ENCODE measurements at regions not wholly inside any gene's neighbourhood (a gene's known extent, or its start where the extent isn't known, plus 50 kb on each side); places are given as distances from the start of the nearest gene placed in this dataset.
A peak's percentile ranks its signal among the peaks of the same experiment; 100 is the strongest.
"Not testable (repeated sequence)": the region's sequence is repeated elsewhere in the genome, so short reads cannot be mapped to it uniquely, and the experiment has no call there.

GRCh38 chr4:42284030-42284429 lies 113.3 kb upstream of the SHISA3 start:
- no peak overlapping the region for H4K91ac ChIP-seq (ENCODE audit: insufficient read length, low read depth, low read length)
- no peak overlapping the region for H3K4me2 ChIP-seq (ENCODE audit: insufficient read depth, insufficient read length, low read length)
- no peak overlapping the region for H3K4me3 Mint-ChIP-seq
- H3K36me3 Mint-ChIP-seq (ENCODE audit: insufficient read depth in 1 of 3, low read depth in 3 of 3), result peaks cover 2 to 37% (median 29%) of the 10 kb centered on the region in 3 experiments; a peak in 5 of 7 replicates
- H3K27ac ChIP-seq (ENCODE audit: insufficient read length, low read depth, low read length), result no peak overlapping the region
- no peak overlapping the region for H4K8ac ChIP-seq (replicated peaks; ENCODE audit: insufficient read length, low read depth, low read length)
- no peak overlapping the region for H2AFZ ChIP-seq (ENCODE audit: low read length)
- H3K18ac ChIP-seq (ENCODE audit: insufficient read length, low read depth, low read length), result no peak overlapping the region
- no peak overlapping the region for H4K5ac ChIP-seq (ENCODE audit: insufficient read length, low read depth, low read length)
- no peak for DNase-seq
- WGBS (ENCODE audit: extremely low coverage, insufficient read length, low lambda C conversion rate), result no CpG with 5 or more reads among the region's 5 CpGs
- H2BK12ac ChIP-seq (ENCODE audit: insufficient read length, low read depth, low read length), result no peak overlapping the region
- H3K23me2 ChIP-seq (ENCODE audit: insufficient read length, low read depth, low read length, poor library complexity, severe bottlenecking), result no peaks in the 10 kb centered on the region
- H3K9me3 Mint-ChIP-seq, result peaks cover 0 to 3% of the 10 kb centered on the region in 2 experiments; a peak in 1 of 5 replicates
- no peak overlapping the region for H3K9ac ChIP-seq (ENCODE audit: extremely low read depth, insufficient read length, low read length)
- TF ChIP-seq, protein P1, sequence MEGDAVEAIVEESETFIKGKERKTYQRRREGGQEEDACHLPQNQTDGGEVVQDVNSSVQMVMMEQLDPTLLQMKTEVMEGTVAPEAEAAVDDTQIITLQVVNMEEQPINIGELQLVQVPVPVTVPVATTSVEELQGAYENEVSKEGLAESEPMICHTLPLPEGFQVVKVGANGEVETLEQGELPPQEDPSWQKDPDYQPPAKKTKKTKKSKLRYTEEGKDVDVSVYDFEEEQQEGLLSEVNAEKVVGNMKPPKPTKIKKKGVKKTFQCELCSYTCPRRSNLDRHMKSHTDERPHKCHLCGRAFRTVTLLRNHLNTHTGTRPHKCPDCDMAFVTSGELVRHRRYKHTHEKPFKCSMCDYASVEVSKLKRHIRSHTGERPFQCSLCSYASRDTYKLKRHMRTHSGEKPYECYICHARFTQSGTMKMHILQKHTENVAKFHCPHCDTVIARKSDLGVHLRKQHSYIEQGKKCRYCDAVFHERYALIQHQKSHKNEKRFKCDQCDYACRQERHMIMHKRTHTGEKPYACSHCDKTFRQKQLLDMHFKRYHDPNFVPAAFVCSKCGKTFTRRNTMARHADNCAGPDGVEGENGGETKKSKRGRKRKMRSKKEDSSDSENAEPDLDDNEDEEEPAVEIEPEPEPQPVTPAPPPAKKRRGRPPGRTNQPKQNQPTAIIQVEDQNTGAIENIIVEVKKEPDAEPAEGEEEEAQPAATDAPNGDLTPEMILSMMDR (conservative IDR thresholded peaks at IDR 0.05), result no peak
- peaks cover 19 to 33% of the 10 kb centered on the region in 2 experiments for H3K4me1 Mint-ChIP-seq
- H3K4ac ChIP-seq (ENCODE audit: low read depth, low read length), result no peak overlapping the region
- no peak overlapping the region for H2BK120ac ChIP-seq (ENCODE audit: low read depth, low read length, poor library complexity, severe bottlenecking)
- no peak overlapping the region for H2AK5ac ChIP-seq (ENCODE audit: insufficient read length, low read length)
- H3K27ac Mint-ChIP-seq, result no peak overlapping the region
- H2BK5ac ChIP-seq (ENCODE audit: insufficient read length, low read length), result no peak overlapping the region
- no peak overlapping the region for H3K56ac ChIP-seq (ENCODE audit: insufficient read length, low read depth, low read length)
- H3K27me3 ChIP-seq (ENCODE audit: insufficient read depth, low read length), result no peaks in the 10 kb centered on the region
- H3K14ac ChIP-seq (ENCODE audit: insufficient read depth, low read length), result no peak overlapping the region
- H3K4me1 ChIP-seq (ENCODE audit: insufficient read depth, low read length), result 0 out of 2 replicates have a peak, but pooled peaks cover 2% of the 10 kb centered on the region
- H3K23ac ChIP-seq (ENCODE audit: insufficient read length, low read depth, low read length), result no peak overlapping the region
- peaks cover 10% of the 10 kb centered on the region for H3K27me3 Mint-ChIP-seq (ENCODE audit: low read depth)
- H2BK20ac ChIP-seq (ENCODE audit: low read depth, low read length, poor library complexity, severe bottlenecking), result no peak overlapping the region
- no peak overlapping the region for H2BK15ac ChIP-seq (ENCODE audit: low read depth, low read length)
- H3K9me3 ChIP-seq (ENCODE audit: control insufficient read depth, low read depth, low read length), result no peaks in the 10 kb centered on the region
- H3K79me2 ChIP-seq (ENCODE audit: insufficient read depth, low read length), result no peaks in the 10 kb centered on the region
- no peaks in the 10 kb centered on the region for H3K79me1 ChIP-seq (ENCODE audit: insufficient read depth, low read depth, low read length, poor library complexity, severe bottlenecking)
- no peaks in the 10 kb centered on the region for H4K20me1 ChIP-seq (ENCODE audit: control insufficient read depth, insufficient read depth, insufficient read length)
- H3T11ph ChIP-seq (ENCODE audit: low read length), result no peak overlapping the region

GRCh38 chr4:42288876-42289275 lies 108.4 kb upstream of the SHISA3 start:
- H3K4me1 ChIP-seq (ENCODE audit: insufficient read depth, low read length), result peaks cover 10% of the 10 kb centered on the region; the same call in 1 of the 2 replicates
- not testable (repeated sequence) for H3K27me3 ChIP-seq (ENCODE audit: insufficient read depth, low read length); H3K14ac ChIP-seq (ENCODE audit: insufficient read depth, low read length); H3K27me3 Mint-ChIP-seq (ENCODE audit: low read depth); H4K20me1 ChIP-seq (ENCODE audit: control insufficient read depth, insufficient read depth, insufficient read length); H2BK120ac ChIP-seq (ENCODE audit: low read depth, low read length, poor library complexity, severe bottlenecking); H3K27ac ChIP-seq (ENCODE audit: insufficient read length, low read depth, low read length); H4K8ac ChIP-seq (replicated peaks; ENCODE audit: insufficient read length, low read depth, low read length); H3T11ph ChIP-seq (ENCODE audit: low read length); H2BK5ac ChIP-seq (ENCODE audit: insufficient read length, low read length); H2BK12ac ChIP-seq (ENCODE audit: insufficient read length, low read depth, low read length); H2AFZ ChIP-seq (ENCODE audit: low read length); H3K9me3 Mint-ChIP-seq; H2AK5ac ChIP-seq (ENCODE audit: insufficient read length, low read length); H3K56ac ChIP-seq (ENCODE audit: insufficient read length, low read depth, low read length); H2BK20ac ChIP-seq (ENCODE audit: low read depth, low read length, poor library complexity, severe bottlenecking); H4K5ac ChIP-seq (ENCODE audit: insufficient read length, low read depth, low read length); DNase-seq; H3K79me1 ChIP-seq (ENCODE audit: insufficient read depth, low read depth, low read length, poor library complexity, severe bottlenecking); H4K91ac ChIP-seq (ENCODE audit: insufficient read length, low read depth, low read length); H3K4ac ChIP-seq (ENCODE audit: low read depth, low read length); H3K79me2 ChIP-seq (ENCODE audit: insufficient read depth, low read length); H3K4me2 ChIP-seq (ENCODE audit: insufficient read depth, insufficient read length, low read length); H3K18ac ChIP-seq (ENCODE audit: insufficient read length, low read depth, low read length); H3K23ac ChIP-seq (ENCODE audit: insufficient read length, low read depth, low read length); H3K9me3 ChIP-seq (ENCODE audit: control insufficient read depth, low read depth, low read length); H3K23me2 ChIP-seq (ENCODE audit: insufficient read length, low read depth, low read length, poor library complexity, severe bottlenecking); H2BK15ac ChIP-seq (ENCODE audit: low read depth, low read length); H3K4me3 Mint-ChIP-seq; H3K9ac ChIP-seq (ENCODE audit: extremely low read depth, insufficient read length, low read length)
- H3K4me1 Mint-ChIP-seq, result peaks cover 33 to 46% of the 10 kb centered on the region in 2 experiments
- no CpG with 5 or more reads among the region's 5 CpGs for WGBS (ENCODE audit: extremely low coverage, insufficient read length, low lambda C conversion rate)
- H3K27ac Mint-ChIP-seq, result 0 out of 7 replicates have a peak overlapping the region, but pooled peaks of 1 of the 3 experiments have one; percentile 53
- H3K36me3 Mint-ChIP-seq (ENCODE audit: insufficient read depth in 1 of 3, low read depth in 3 of 3), result peaks cover 11 to 35% (median 34%) of the 10 kb centered on the region in 3 experiments

Measured in H9 (cell line).